HEK293 (cell line): ENCODE measurements at regions not wholly inside any gene's neighbourhood (a gene's known extent, or its start where the extent isn't known, plus 50 kb on each side); places are given as distances from the start of the nearest gene placed in this dataset.

Source experiments
- CTCF ChIA-PET: fragments of 350-600 bp; formaldehyde crosslinking; extraction: SDS; loops from one replicate; lab custom pipeline; 2021; ENCODE audit warnings: antibody characterized with exemption; lab: Yijun Ruan, JAX
- POLR2A ChIA-PET: fragments of 300-600 bp; formaldehyde crosslinking; extraction: SDS; loops from one replicate; lab custom pipeline; 2020; ENCODE audit warnings: antibody characterized with exemption, inconsistent platforms; lab: Yijun Ruan, JAX
- H3K27ac ChIP-seq: fragments of 200-500 bp; sonication (Bioruptor generic); 2 replicates; pipeline ENCODE4 v1.5.1; 2014; ENCODE audit warnings: low read depth, low read length, control low read depth, inconsistent platforms; ENCODE audit errors: extremely low read depth
- H3K36me3 ChIP-seq, 2 experiments: fragments of 200-500 bp in 1 of 2; sonication (Bioruptor generic) in 1 of 2; 1 replicate in 1 of 2; 2 replicates in 1 of 2; pipeline ENCODE4 v1.5.1; 2014 to 2017; ENCODE audit warnings: inconsistent platforms in 2 of 2, low read length in 2 of 2; ENCODE audit not compliant: control insufficient read depth in 2 of 2, insufficient read depth in 1 of 2
- H3K4me1 ChIP-seq: fragments of 200-500 bp; sonication (Bioruptor generic); 2 replicates; pipeline ENCODE4 v1.5.1; 2014; ENCODE audit warnings: mild to moderate bottlenecking, low read length, inconsistent platforms; ENCODE audit not compliant: control insufficient read depth, insufficient read depth
- H3K4me3 ChIP-seq: 2 replicates; pipeline ENCODE4 v1.5.1; 2011; ENCODE audit warnings: low read depth, mild to moderate bottlenecking, control low read depth, low read length, moderate library complexity
- H3K9me3 ChIP-seq: fragments of 200-500 bp; sonication (Bioruptor generic); 2 replicates; pipeline ENCODE4 v1.5.1; 2014; ENCODE audit warnings: low read depth, low read length, inconsistent platforms; ENCODE audit not compliant: control insufficient read depth, insufficient read depth
- HOXD13 ChIP-seq: sonication (generic); formaldehyde crosslinking; IDR thresholded peaks from 2 replicates; pipeline ENCODE4 v1.8.0; 2022; ENCODE audit warnings: missing genetic modification reagents, borderline replicate concordance
- SALL2 ChIP-seq: fragments of 450-650 bp; formaldehyde crosslinking; IDR thresholded peaks from 2 replicates; pipeline ENCODE4 v1.5.0; 2017; ENCODE audit warnings: missing biosample characterization, mild to moderate bottlenecking, missing genetic modification characterization, borderline replicate concordance
- ZNF169 ChIP-seq: fragments of 450-650 bp; formaldehyde crosslinking; IDR thresholded peaks from 2 replicates; pipeline ENCODE4 v1.5.1; 2016; ENCODE audit warnings: missing biosample characterization, missing genetic modification characterization
- ZNF2 ChIP-seq: fragments of 450-650 bp; formaldehyde crosslinking; IDR thresholded peaks from 2 replicates; pipeline ENCODE4 v1.5.1; 2016; ENCODE audit warnings: missing biosample characterization, missing genetic modification characterization
- ZNF391 ChIP-seq: fragments of 450-650 bp; formaldehyde crosslinking; IDR thresholded peaks from 2 replicates; pipeline ENCODE4 v1.5.1; 2016; ENCODE audit warnings: low read depth, missing biosample characterization, missing genetic modification characterization, borderline replicate concordance
- ZNF600 ChIP-seq: fragments of 450-650 bp; formaldehyde crosslinking; IDR thresholded peaks from 2 replicates; pipeline ENCODE4 v1.5.1; 2016; ENCODE audit warnings: missing biosample characterization, missing genetic modification characterization
- ZNF621 ChIP-seq: fragments of 450-650 bp; formaldehyde crosslinking; IDR thresholded peaks from 2 replicates; pipeline ENCODE4 v1.5.1; 2017; ENCODE audit warnings: missing biosample characterization, missing genetic modification characterization
- TF ChIP-seq, protein P1 (sequence below): fragments of 450-650 bp; formaldehyde crosslinking; IDR thresholded peaks from 2 replicates; pipeline ENCODE4 v1.5.1; 2017; ENCODE audit warnings: missing biosample characterization, missing genetic modification characterization
- TF ChIP-seq, protein P2 (sequence below): fragments of 450-650 bp; formaldehyde crosslinking; IDR thresholded peaks from 2 replicates; pipeline ENCODE4 v1.5.1; 2016; ENCODE audit warnings: missing biosample characterization, missing genetic modification characterization
- TF ChIP-seq, protein P3 (sequence below): fragments of 450-650 bp; formaldehyde crosslinking; IDR thresholded peaks from 2 replicates; pipeline ENCODE4 v1.5.0; 2017; ENCODE audit warnings: missing biosample characterization, missing genetic modification characterization, borderline replicate concordance
- TF ChIP-seq, protein P4 (sequence below): fragments of 450-650 bp; formaldehyde crosslinking; IDR thresholded peaks from 2 replicates; pipeline ENCODE4 v1.5.1; 2016; ENCODE audit warnings: missing biosample characterization, missing genetic modification characterization
- TF ChIP-seq, protein P5 (sequence below): fragments of 450-650 bp; formaldehyde crosslinking; IDR thresholded peaks from 2 replicates; pipeline ENCODE4; 2016; ENCODE audit warnings: missing biosample characterization, missing genetic modification characterization

DNA sequence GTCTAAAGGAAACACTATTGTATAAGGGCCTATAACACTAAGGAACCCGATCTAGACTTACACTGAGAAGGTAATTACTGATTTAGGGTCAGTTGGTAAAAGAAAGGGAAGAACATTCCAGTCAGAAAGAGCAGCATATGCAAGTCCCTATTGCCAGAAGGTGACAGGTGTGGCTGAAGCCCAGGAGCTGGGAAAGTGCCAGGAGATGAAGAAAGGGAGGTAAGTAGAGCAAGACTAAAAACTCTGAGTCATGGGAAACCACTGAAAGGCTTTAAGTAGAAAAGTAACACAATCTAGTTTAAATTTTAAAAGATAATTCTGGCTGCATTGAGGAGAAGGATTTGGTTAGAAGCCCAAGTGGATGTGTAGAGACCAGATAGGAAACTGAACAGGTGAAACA is 77.7 kb upstream of the INTU start (continued):
- TF ChIP-seq, protein P1, sequence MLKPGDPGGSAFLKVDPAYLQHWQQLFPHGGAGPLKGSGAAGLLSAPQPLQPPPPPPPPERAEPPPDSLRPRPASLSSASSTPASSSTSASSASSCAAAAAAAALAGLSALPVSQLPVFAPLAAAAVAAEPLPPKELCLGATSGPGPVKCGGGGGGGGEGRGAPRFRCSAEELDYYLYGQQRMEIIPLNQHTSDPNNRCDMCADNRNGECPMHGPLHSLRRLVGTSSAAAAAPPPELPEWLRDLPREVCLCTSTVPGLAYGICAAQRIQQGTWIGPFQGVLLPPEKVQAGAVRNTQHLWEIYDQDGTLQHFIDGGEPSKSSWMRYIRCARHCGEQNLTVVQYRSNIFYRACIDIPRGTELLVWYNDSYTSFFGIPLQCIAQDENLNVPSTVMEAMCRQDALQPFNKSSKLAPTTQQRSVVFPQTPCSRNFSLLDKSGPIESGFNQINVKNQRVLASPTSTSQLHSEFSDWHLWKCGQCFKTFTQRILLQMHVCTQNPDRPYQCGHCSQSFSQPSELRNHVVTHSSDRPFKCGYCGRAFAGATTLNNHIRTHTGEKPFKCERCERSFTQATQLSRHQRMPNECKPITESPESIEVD (tag by site-specific recombination): no peak
- TF ChIP-seq ZNF169 (tag by site-specific recombination) (no peak), ZNF391 (no peak), ZNF600 (tag by site-specific recombination) (no peak), ZNF2 (tag by site-specific recombination) (no peak), HOXD13 (CRISPR knock-in tag) (no peak), ZNF621 (tag by site-specific recombination) (no peak), SALL2 (no peak)
- TF ChIP-seq, protein P2, sequence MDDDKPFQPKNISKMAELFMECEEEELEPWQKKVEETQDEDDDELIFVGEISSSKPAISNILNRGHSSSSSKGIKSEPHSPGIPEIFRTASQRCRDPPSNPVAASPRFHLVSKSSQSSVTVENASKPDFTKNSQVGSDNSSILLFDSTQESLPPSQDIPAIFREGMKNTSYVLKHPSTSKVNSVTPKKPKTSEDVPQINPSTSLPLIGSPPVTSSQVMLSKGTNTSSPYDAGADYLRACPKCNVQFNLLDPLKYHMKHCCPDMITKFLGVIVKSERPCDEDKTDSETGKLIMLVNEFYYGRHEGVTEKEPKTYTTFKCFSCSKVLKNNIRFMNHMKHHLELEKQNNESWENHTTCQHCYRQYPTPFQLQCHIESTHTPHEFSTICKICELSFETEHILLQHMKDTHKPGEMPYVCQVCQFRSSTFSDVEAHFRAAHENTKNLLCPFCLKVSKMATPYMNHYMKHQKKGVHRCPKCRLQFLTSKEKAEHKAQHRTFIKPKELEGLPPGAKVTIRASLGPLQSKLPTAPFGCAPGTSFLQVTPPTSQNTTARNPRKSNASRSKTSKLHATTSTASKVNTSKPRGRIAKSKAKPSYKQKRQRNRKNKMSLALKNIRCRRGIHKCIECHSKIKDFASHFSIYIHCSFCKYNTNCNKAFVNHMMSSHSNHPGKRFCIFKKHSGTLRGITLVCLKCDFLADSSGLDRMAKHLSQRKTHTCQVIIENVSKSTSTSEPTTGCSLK (tag by site-specific recombination): no peak
- TF ChIP-seq, protein P3, sequence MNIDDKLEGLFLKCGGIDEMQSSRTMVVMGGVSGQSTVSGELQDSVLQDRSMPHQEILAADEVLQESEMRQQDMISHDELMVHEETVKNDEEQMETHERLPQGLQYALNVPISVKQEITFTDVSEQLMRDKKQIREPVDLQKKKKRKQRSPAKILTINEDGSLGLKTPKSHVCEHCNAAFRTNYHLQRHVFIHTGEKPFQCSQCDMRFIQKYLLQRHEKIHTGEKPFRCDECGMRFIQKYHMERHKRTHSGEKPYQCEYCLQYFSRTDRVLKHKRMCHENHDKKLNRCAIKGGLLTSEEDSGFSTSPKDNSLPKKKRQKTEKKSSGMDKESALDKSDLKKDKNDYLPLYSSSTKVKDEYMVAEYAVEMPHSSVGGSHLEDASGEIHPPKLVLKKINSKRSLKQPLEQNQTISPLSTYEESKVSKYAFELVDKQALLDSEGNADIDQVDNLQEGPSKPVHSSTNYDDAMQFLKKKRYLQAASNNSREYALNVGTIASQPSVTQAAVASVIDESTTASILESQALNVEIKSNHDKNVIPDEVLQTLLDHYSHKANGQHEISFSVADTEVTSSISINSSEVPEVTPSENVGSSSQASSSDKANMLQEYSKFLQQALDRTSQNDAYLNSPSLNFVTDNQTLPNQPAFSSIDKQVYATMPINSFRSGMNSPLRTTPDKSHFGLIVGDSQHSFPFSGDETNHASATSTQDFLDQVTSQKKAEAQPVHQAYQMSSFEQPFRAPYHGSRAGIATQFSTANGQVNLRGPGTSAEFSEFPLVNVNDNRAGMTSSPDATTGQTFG (tag by site-specific recombination): no peak

DNA sequence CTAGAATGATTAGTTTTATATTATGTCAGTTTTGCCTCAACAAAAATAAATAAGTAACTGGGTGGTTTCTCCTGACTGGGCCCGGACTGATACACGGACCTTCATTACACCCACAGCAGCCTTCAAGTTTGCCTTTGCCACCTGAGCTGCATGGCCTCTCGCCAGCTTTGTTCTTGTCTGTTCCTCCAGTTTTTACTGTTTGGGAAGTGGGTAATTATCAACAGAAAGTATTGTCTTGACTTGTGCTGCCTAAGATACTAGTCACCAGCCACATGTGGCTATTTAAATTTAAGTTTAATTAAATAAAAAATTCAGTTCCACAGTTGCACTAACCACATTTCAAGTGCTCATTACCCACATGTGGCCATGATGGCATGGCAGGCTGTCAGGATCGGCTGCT is 74.7 kb upstream of the INTU start:
- Histone ChIP-seq H3K9me3 (no peaks in the 10 kb centered on the region), H3K27ac (no peak overlapping the region), H3K4me3 (no peak overlapping the region), H3K36me3 (no peaks in the 10 kb centered on the region), H3K4me1 (no peaks in the 10 kb centered on the region)
- CTCF ChIA-PET: no interaction called here
- TF ChIP-seq, protein P4, sequence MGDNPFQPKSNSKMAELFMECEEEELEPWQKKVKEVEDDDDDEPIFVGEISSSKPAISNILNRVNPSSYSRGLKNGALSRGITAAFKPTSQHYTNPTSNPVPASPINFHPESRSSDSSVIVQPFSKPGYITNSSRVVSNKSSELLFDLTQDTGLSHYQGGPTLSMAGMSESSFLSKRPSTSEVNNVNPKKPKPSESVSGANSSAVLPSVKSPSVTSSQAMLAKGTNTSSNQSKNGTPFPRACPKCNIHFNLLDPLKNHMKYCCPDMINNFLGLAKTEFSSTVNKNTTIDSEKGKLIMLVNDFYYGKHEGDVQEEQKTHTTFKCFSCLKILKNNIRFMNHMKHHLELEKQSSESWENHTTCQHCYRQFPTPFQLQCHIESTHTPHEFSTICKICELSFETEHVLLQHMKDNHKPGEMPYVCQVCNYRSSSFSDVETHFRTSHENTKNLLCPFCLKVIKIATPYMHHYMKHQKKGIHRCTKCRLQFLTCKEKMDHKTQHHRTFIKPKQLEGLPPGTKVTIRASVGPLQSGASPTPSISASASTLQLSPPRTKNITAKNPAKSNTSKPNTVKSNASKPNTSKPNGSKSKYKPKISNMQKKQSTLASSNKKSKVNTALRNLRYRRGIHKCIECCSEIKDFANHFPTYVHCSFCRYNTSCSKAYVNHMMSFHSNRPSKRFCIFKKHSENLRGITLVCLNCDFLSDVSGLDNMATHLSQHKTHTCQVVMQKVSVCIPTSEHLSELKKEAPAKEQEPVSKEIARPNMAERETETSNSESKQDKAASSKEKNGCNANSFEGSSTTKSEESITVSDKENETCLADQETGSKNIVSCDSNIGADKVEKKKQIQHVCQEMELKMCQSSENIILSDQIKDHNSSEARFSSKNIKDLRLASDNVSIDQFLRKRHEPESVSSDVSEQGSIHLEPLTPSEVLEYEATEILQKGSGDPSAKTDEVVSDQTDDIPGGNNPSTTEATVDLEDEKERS: no peak
- TF ChIP-seq, protein P5, sequence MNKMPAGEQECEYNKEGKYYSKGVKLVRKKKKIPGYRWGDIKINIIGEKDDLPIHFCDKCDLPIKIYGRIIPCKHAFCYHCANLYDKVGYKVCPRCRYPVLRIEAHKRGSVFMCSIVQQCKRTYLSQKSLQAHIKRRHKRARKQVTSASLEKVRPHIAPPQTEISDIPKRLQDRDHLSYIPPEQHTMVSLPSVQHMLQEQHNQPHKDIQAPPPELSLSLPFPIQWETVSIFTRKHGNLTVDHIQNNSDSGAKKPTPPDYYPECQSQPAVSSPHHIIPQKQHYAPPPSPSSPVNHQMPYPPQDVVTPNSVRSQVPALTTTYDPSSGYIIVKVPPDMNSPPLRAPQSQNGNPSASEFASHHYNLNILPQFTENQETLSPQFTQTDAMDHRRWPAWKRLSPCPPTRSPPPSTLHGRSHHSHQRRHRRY (tag by site-specific recombination): no peak
- POLR2A ChIA-PET: no interaction called here
